NCI-H446 treated with DMSO at 0.1 percent for 48 hours (cell line): ENCODE measurements at regions not wholly inside any gene's neighbourhood (a gene's known extent, or its start where the extent isn't known, plus 50 kb on each side); places are given as distances from the start of the nearest gene placed in this dataset.
"Not testable (repeated sequence)": the region's sequence is repeated elsewhere in the genome, so short reads cannot be mapped to it uniquely, and the experiment has no call there.

Experiments
- DNase-seq: peaks from one replicate; lab custom pipeline; 2025; lab: John Stamatoyannopoulos, UW

GRCh38 chr10:11691319-11691755, 50.8 kb upstream of the ECHDC3 start:
- no peak for DNase-seq

- no peak for DNase-seq
Observed at GRCh38 chr10:11689945-11690736, 52.0 kb upstream of the ECHDC3 start.

DNA sequence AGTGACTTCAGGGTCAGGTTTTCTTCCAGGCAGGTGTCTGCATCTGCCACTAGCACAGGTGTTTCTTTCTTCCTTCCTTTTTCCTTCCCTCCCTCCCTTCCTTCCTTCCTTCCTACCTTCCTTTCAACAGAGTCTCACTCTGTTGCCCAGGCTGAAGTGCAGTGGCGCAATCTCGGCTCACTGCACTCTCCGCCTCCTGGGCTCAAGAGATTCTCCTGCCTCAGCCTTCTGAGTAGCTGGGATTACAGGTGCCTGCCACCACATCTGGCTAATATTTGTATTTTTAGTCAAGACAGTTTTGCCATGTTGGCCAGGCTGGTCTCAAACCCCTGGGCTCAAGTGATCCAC, 53.8 kb upstream of the ECHDC3 start:
- DNase-seq = not testable (repeated sequence)

GRCh38 chr10:11687779-11688447, 54.3 kb upstream of the ECHDC3 start:
- no peak for DNase-seq

- DNase-seq = no peak
Observed at GRCh38 chr10:11687357-11687771, 54.8 kb upstream of the ECHDC3 start.

- peak; percentile 54 for DNase-seq
Observed at GRCh38 chr10:11685787-11686218, 56.4 kb upstream of the ECHDC3 start.

GRCh38 chr10:11684717-11685645, 57.2 kb upstream of the ECHDC3 start:
- no peak for DNase-seq

DNA sequence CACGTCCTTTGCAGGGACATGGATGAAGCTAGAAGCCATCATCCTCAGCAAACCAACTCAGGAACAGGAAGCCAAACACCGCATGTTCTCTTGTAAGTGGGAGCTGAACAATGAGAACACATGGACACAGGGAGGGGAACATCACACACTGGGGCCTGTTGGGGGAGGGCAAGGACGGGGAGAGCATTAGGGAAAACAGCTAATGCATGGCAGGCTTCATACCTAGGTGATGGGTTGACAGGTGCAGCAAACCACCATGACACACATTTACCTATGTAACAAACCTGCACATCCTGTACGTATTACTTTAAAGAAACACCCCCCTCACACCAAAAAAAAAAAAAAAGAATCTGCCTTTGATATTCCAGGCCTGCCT, 57.9 kb upstream of the ECHDC3 start:
- not testable (repeated sequence) for DNase-seq

GRCh38 chr10:11683529-11684320, 58.5 kb upstream of the ECHDC3 start:
- DNase-seq = no peak

GRCh38 chr10:11682851-11683250, 59.3 kb upstream of the ECHDC3 start:
- no peak for DNase-seq

DNA sequence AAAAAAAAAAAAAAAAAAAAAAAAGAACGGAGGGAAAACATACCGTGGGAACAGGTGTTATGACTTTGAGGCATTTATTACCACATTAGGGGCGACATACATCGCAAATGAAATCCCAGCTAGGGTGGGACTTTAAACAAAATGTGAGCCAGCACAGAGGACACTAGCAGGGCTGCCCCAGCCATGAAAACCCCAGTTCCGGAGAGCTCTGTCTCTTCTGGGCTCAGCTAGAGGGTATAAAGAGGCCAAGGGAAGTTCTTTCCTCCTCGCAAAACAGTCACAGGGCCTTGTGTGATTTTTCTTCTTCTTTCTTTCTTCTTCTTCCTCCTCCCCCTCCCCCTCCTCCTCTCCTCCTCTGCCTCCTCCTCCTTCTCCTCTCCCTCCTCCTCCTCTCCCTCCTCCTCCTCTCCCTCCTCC, 59.9 kb upstream of the ECHDC3 start:
- no peak for DNase-seq

GRCh38 chr10:11680496-11680895, 61.7 kb upstream of the ECHDC3 start:
- DNase-seq = no peak

DNA sequence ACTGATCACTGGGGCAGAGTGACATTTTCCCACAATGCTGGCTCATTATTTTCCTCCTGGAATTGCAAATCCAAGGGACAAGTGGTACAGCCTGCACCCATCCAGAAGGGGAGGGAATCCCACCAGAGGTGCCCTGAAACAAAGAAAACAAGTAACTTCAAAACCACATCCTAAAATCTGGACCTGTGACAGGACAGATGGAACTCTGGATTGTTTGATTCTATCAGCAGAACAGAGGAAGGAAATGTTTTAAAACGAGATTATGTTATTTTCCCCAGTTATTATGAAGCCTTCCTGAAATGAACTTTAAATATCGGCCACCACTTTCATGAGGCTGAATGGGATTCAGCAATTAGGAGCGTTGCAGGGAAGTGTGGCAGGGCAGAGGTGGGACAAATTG, 62.2 kb upstream of the ECHDC3 start:
- DNase-seq = no peak

- DNase-seq = no peak
Observed at GRCh38 chr10:11678074-11678793, 63.9 kb upstream of the ECHDC3 start.

GRCh38 chr10:11677480-11677879, 64.7 kb upstream of the ECHDC3 start:
- no peak for DNase-seq

GRCh38 chr10:11673346-11674280, 62.2 kb upstream of the USP6NL start:
- no peak for DNase-seq

DNA sequence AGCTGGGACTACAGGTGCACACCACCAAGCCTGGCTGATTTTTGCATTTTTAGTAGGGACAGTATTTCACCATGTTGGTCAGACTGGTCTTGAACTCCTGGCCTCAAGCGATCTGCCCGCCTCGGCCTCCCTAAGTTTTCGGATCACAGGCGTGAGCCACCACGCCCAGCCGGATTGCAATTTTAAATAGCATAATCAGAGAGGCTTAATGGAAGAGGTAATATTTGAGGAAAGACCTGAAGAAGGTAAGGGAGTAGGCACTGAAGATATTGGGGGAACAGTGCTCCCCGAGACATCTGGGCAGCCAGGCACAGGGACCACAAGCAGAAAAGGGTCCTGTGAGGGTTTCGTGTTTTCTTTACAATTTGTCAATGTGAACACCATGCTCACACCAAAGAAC, 61.4 kb upstream of the USP6NL start:
- DNase-seq = no peak

DNA sequence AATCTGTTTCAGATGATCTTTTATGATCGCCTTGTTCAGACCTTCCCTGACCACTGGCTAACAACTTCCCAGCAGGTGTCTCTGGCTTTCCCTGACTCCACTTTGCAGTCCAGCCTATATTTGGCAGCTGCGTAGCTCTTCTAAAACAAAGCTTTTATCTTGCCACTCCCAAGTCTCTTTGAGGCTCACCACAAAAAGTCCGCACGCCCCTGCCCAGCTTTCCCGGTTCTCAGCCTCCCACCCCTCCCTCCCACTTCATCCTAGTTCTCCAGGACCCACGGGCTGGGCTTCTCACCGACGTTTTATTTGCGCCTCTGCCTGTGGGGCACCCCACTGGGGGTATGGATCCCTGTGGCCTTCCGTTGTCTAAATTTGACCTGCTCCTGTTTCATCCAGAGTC, 58.9 kb upstream of the USP6NL start:
- DNase-seq = no peak

DNA sequence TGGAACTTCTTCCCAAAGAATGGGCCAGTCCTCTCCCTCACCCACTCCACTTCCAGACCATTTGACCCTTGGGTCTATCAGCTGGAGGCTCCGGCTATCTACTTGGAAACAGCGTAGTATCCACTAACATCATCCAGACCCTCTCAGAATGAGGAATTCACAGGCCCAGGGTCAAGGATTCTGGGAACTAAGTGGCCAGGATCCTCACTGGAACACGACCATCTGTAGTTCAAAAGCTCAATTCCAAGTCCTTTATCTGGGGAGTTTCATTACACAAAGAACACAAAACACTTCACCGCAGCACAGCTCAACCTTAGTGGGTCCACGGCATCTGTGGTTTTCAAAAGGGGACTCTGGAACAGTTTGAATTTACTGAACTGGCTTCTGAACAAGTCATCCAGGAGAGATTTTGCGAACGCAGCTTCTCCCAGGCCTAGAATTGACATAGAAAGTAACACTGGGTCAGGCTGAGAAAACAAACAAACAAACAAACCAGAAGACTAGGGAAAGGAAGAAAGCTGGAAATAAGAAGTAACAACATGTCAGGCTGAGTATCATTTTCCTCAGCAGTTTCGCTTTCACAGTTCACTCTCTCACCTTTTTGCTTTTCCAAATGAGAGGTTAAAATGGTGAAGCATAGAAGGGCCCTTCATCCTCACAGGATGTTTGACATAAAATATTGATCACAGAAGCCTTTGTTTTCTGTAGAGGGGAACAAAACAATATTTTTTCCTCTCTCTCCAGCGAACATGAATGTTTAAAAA, 57.6 kb upstream of the USP6NL start:
- no peak for DNase-seq
